GM21723 (cell line): ENCODE measurements at regions not wholly inside any gene's neighbourhood (a gene's known extent, or its start where the extent isn't known, plus 50 kb on each side); places are given as distances from the start of the nearest gene placed in this dataset.

Experiments
- ATAC-seq: cut with Tn5 transposase; IDR thresholded peaks from one replicate; pipeline ENCODE4 v1.9.1; 2021; ENCODE audit warnings: mild to moderate bottlenecking, moderate library complexity; ENCODE audit not compliant: unreplicated experiment

- ATAC-seq, result no peak
These were observed 117.4 kb upstream of the CHRM3 start for GRCh38 chr1:239268941-239269340.

DNA sequence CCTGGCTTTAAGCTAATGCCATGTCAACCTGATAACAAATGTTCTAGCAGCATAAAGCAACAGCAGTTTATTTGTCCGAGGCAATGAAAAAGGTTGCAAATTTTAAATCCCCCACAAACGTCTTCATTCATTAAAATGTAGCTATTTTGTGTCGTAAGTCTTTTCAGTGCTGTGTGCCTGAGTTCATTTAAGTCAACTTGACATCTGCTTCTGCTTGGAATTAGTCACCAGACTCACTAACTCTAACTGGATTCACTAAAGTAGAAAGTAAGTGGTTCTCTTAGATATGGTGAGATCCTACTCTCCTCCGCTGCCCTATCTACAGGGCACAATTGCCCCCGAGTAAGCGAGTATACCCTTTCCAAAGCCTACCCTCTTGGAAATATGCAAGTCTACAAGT, 118.4 kb upstream of the CHRM3 start:
- ATAC-seq, result no peak

- no peak for ATAC-seq
These were observed 122.6 kb upstream of the CHRM3 start for GRCh38 chr1:239263801-239264200.

- ATAC-seq, result no peak
These were observed 123.8 kb upstream of the CHRM3 start for GRCh38 chr1:239262538-239262937.

GRCh38 chr1:239261521-239261920, 124.8 kb upstream of the CHRM3 start:
- ATAC-seq, result no peak

DNA sequence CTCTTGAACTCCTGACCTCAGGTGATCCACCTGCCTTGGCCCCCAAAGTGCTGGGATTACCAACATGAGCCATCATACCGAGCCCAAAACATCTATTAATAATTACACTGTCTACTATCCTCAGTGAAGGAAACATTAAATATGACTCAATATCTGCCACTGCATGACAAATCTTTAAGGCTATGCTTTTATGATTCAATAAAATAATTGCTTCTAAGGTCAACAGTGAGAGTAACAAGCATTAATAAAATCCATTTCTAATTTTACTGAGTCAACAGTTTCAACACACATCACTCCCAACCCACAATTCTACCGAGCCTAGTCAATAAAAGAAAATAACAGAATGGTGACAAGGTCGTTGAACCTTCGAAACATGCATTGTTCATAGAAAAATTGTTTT, 125.5 kb upstream of the CHRM3 start:
- no peak for ATAC-seq

GRCh38 chr1:239255628-239256160, 130.7 kb upstream of the CHRM3 start:
- ATAC-seq, result no peak

DNA sequence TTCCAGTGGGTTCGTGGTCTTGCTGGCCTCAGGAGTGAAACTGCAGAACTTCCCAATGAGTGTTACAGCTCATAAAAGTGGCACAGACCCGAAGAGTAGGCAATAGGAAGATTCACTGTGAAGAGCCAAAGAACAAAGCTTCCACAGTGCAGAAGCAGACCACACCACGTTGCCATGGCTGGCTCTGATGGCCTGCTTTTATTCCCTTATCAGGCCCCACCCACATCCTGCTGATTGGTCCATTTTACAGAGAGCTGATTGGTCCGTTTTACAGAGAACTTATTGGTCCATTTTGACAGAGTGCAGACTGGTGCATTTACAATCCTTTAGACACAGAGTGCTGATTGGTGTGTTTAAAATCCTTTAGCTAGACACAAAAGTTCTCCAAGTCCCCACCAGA, 131.4 kb upstream of the CHRM3 start:
- ATAC-seq, result no peak

GRCh38 chr1:239253032-239253431, 133.3 kb upstream of the CHRM3 start:
- ATAC-seq, result no peak

GRCh38 chr1:239250353-239251035, 135.9 kb upstream of the CHRM3 start:
- ATAC-seq, result no peak

- no peak for ATAC-seq
These were observed 139.1 kb upstream of the CHRM3 start for GRCh38 chr1:239247285-239247684.

- ATAC-seq, result no peak
These were observed 142.3 kb upstream of the CHRM3 start for GRCh38 chr1:239244084-239244483.

DNA sequence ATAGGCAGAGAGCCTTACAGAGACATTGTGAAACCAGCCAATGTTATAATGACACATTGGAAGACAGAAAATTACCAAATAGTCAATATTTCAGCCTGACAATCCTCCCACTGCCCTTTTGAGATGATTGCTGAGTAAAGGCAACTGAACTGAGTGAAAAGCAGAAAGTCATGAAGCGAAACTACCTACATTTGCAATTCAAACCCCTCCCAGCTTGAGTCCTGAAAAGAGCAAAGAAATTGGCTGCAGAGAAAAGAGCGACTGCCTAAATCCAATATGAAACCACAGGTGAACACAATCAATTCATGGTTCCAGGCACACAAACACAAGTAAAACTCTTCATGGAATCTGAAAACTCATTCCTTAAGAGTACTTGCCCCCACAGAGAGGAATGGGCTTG, 143.4 kb upstream of the CHRM3 start:
- ATAC-seq, result no peak

DNA sequence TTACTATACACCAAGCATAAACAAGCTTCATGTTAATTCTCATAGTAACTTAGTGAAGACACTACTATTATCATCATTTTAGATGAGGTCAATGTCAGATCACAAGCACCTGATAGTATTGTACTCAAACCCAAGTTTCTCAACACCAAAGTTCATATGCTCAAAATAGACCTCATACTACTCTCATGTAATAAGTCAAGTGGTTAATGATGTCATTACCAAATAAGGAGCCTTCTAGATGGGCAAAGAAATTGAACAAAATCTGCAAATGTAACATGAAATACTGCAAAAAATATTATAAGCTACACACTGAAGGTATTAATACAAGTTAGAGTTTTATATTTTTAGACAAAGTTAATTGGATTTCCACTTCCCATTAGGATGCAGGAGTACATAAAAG, 144.0 kb upstream of the CHRM3 start:
- no peak for ATAC-seq

GRCh38 chr1:239240736-239241135, 145.6 kb upstream of the CHRM3 start:
- ATAC-seq, result no peak

- no peak for ATAC-seq
These were observed 146.8 kb upstream of the CHRM3 start for GRCh38 chr1:239239529-239239928.

GRCh38 chr1:239237912-239238311, 148.5 kb upstream of the CHRM3 start:
- no peak for ATAC-seq

DNA sequence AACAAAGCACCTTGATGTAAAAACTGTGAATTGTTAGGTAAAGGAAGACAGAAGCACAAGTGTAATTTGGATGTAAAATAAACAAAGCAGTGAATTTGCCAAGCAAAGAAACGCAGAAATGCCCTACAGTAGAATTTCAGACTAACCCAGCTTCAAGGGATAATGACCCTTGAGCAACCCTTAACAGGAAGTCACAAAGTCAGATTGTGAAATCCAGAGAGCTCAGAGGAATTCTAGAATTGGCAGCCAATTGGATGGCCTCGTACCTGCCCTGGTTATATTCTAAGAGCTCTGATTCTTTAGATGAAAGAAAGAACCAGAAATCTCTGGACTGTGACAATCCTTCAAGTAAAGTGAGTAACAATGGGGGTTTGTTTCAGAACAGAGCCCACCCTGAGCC, 152.7 kb upstream of the CHRM3 start:
- ATAC-seq, result no peak

DNA sequence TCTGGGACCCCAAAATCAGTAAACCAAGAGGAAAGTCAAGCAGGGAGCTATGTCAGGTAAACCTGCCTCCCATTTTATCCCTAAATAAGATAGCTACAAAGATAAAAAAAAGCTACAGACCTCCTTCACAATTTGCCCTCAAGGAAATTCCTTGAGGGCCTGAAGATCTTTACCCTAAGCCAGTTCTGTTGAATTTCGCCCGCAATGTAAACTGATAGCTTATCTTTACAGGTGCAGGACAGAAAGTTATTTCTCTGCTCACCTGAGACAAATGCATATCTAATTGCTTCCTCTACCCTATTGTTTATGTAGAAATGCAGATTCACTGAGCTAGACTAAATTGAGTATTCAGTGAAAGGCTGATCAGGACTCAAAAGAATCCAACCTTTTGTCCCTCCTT, 153.4 kb upstream of the CHRM3 start:
- no peak for ATAC-seq

DNA sequence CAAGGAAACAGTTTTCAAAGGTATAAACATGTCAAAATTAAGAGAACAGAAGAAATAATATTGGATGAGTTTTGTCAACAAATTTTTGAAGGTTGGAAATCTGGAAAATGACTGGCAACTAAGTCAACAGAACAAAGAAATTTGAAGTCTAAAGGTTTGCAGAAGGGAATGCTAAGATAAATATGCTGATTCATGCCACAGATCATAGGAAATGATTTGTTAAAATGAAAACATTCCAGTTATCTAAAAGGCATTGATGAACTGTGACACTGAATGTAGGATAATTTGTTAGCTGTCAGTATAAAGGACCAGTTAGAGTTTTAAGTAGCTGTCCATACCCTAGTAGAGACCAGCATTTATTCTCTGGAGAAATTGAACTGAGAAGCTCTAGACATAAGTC, 157.9 kb upstream of the CHRM3 start:
- no peak for ATAC-seq

GRCh38 chr1:239225396-239225795, 161.0 kb upstream of the CHRM3 start:
- no peak for ATAC-seq

GRCh38 chr1:239224100-239224499, 162.3 kb upstream of the CHRM3 start:
- ATAC-seq, result no peak

DNA sequence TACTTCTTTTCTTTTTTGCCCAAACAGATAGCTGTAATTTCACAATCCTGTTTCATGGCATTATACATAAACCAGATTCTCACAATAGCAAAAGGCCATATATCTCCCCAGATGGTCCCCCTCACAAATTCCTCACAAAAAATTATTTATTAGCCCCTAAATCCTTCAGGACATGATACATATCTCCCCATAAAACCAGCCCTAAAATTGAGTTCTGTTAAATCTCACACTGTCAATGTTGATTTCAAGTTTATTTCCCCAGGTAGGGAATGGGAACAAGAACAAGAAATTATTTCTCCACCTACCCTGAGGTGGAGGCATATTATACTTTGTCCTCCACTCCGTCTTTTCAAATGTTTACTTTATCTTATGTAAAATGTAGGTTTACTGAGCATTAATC, 163.4 kb upstream of the CHRM3 start:
- no peak for ATAC-seq
